Smooth muscle cell (in vitro differentiated cells): ENCODE measurements at regions not wholly inside any gene's neighbourhood (a gene's known extent, or its start where the extent isn't known, plus 50 kb on each side); places are given as distances from the start of the nearest gene placed in this dataset.

Source experiments
- DNase-seq: peaks from one replicate; lab custom pipeline; 2025; ENCODE audit not compliant: unreplicated experiment; lab: John Stamatoyannopoulos, UW
- H2AFZ ChIP-seq: fragments of 200-600 bp; sonication (generic); 2 replicates; pipeline ENCODE4 v1.6.0; 2016; ENCODE audit warnings: antibody characterized with exemption, low read depth, mild to moderate bottlenecking
- H3F3A ChIP-seq: fragments of 200-600 bp; sonication (generic); 2 replicates; pipeline ENCODE4 v1.6.0; 2017; ENCODE audit warnings: antibody characterized with exemption, low read depth
- H3K27ac ChIP-seq: fragments of 200-600 bp; sonication (generic); 2 replicates; pipeline ENCODE4 v1.5.1; 2016; ENCODE audit warnings: low read depth, mild to moderate bottlenecking
- H3K27me3 ChIP-seq: fragments of 200-600 bp; sonication (generic); 2 replicates; pipeline ENCODE4 v1.6.1; 2016; ENCODE audit warnings: low read depth, mild to moderate bottlenecking
- H3K36me3 ChIP-seq: fragments of 200-600 bp; sonication (generic); 2 replicates; pipeline ENCODE4 v1.5.1; 2016; ENCODE audit warnings: low read depth
- H3K4me1 ChIP-seq: fragments of 200-600 bp; sonication (generic); 2 replicates; pipeline ENCODE4 v1.5.1; 2016; ENCODE audit warnings: low read depth
- H3K4me2 ChIP-seq: fragments of 200-600 bp; sonication (generic); 2 replicates; pipeline ENCODE4 v1.6.0; 2016; ENCODE audit warnings: mild to moderate bottlenecking
- H3K4me3 ChIP-seq: fragments of 200-600 bp; sonication (generic); 2 replicates; pipeline ENCODE4 v1.5.1; 2016; ENCODE audit warnings: mild to moderate bottlenecking
- H3K79me2 ChIP-seq: fragments of 200-600 bp; sonication (generic); 2 replicates; pipeline ENCODE4 v1.6.0; 2016; ENCODE audit warnings: low read depth, mild to moderate bottlenecking
- H3K9ac ChIP-seq: fragments of 200-600 bp; sonication (generic); 2 replicates; pipeline ENCODE4 v1.6.0; 2016; ENCODE audit warnings: low read depth
- H3K9me3 ChIP-seq: fragments of 200-600 bp; sonication (generic); replicated peaks from 2 replicates; pipeline ENCODE4 v1.5.1; 2016; ENCODE audit warnings: low read depth
- H4K20me1 ChIP-seq: fragments of 200-600 bp; sonication (generic); 2 replicates; pipeline ENCODE4 v1.6.0; 2016; ENCODE audit warnings: low read depth
- WGBS: methylation state at CpG from one replicate; pipeline ENCODE4 v1.1.7; 2016; ENCODE audit warnings: low lambda C conversion rate; 5-methylcytosine and 5-hydroxymethylcytosine counted together
- TF ChIP-seq, protein P1 (sequence below): fragments of 200-600 bp; sonication (generic); IDR thresholded peaks from 2 replicates; pipeline ENCODE4 v1.5.1; 2017; ENCODE audit warnings: borderline replicate concordance, mild to moderate bottlenecking, antibody characterized with exemption; ENCODE audit not compliant: insufficient read depth, poor library complexity, severe bottlenecking

DNA sequence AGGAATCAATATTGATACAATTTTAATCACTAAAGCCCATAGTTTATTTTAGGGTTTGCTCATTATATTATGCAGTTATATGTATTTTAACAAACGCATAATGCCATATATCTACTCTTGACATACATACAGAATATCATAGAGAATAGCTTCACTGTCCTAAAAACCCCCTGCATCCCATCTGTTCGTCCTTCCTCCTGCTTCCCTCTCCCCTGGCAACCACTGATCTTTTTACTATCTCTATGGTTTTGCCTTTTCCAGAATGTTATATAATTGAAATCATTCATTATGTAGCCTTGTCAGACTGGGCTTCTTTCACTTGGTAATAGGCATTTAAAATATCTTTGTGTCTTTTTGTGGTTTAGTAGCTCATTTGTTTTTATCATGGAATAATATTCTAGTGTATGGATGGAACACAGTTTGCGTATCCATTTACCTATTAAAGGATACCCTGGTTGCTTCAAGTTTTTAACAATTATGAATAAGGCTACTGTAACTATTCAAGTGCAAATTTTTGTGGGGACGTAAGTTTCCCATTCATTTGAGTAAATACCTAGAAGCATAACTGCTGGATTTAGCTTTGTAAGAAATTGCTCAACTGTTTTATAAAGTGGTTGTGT, 801.6 kb upstream of the GCFC2 start:
- Histone ChIP-seq H3K9ac (no peak overlapping the region), H3K4me2 (no peak overlapping the region), H3K27ac (no peak overlapping the region), H3K36me3 (no peaks in the 10 kb centered on the region), H3K27me3 (no peaks in the 10 kb centered on the region), H3K4me3 (no peak overlapping the region), H3F3A (no peaks in the 10 kb centered on the region), H2AFZ (peak overlapping the region; percentile 40), H4K20me1 (no peaks in the 10 kb centered on the region), H3K79me2 (no peaks in the 10 kb centered on the region), H3K9me3 (no peaks in the 10 kb centered on the region), H3K4me1 (no peaks in the 10 kb centered on the region)
- TF ChIP-seq, protein P1, sequence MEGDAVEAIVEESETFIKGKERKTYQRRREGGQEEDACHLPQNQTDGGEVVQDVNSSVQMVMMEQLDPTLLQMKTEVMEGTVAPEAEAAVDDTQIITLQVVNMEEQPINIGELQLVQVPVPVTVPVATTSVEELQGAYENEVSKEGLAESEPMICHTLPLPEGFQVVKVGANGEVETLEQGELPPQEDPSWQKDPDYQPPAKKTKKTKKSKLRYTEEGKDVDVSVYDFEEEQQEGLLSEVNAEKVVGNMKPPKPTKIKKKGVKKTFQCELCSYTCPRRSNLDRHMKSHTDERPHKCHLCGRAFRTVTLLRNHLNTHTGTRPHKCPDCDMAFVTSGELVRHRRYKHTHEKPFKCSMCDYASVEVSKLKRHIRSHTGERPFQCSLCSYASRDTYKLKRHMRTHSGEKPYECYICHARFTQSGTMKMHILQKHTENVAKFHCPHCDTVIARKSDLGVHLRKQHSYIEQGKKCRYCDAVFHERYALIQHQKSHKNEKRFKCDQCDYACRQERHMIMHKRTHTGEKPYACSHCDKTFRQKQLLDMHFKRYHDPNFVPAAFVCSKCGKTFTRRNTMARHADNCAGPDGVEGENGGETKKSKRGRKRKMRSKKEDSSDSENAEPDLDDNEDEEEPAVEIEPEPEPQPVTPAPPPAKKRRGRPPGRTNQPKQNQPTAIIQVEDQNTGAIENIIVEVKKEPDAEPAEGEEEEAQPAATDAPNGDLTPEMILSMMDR, result no peak
- 79% methylated on average over 4 of the region's 4 CpGs for WGBS
- no peak for DNase-seq

DNA sequence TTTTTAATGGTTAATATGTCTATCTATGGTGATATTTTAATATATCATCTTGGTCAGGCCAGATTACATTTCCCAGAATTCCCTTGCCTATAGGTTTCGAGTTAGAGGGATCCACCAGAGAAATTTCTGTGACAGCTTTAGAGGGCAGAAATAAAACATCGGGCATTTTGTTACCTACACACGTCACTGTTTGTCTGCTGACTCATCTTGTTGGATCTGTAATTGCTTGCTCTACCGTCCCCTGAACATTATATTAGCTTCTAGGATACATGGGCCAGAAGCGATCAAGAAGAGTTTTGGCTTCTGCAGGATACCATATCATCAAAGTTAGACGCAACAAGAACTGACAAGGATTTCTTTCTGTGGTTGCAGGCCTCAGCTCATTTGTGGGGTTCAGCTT, 795.8 kb upstream of the GCFC2 start:
- Histone ChIP-seq H3K79me2 (no peaks in the 10 kb centered on the region), H3K4me3 (no peak overlapping the region), H3F3A (no peaks in the 10 kb centered on the region), H3K4me2 (no peak overlapping the region), H3K27ac (no peak overlapping the region), H3K27me3 (no peaks in the 10 kb centered on the region), H2AFZ (no peak overlapping the region), H3K9me3 (no peaks in the 10 kb centered on the region), H3K4me1 (no peaks in the 10 kb centered on the region), H4K20me1 (no peaks in the 10 kb centered on the region), H3K36me3 (no peaks in the 10 kb centered on the region), H3K9ac (no peak overlapping the region)
- DNase-seq, result no peak
- TF ChIP-seq, protein P1, result no peak
- 79% methylated on average over 6 of the region's 6 CpGs for WGBS

DNA sequence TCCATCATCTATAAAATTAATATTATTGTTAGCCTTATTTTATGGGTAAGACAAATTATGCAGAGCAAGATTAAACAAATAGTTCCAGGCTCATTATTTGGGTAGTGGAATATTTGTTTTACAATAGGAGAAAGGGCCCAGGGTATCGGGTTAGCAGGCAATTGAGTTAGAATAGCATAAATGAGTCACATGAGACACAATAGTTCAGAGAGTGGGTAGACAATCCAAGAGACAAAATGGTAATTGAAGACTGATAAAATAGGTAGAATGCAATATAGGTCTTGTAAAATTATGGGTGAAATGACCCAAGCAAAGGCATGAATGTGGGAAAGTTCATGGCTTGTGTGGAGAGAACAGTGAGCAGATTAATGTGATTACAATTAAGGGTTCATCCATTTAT, 790.9 kb upstream of the GCFC2 start:
- TF ChIP-seq, protein P1, result no peak
- no peaks in the 10 kb centered on the region for H3K79me2 ChIP-seq
- H3F3A ChIP-seq, result no peaks in the 10 kb centered on the region
- no peak overlapping the region for H3K4me3 ChIP-seq
- no peak overlapping the region for H2AFZ ChIP-seq
- no peaks in the 10 kb centered on the region for H3K27me3 ChIP-seq
- no peaks in the 10 kb centered on the region for H3K4me1 ChIP-seq
- H3K9ac ChIP-seq, result no peak overlapping the region
- WGBS, result 91% methylated on average over 1 of the region's 1 CpG
- DNase-seq, result no peak
- H3K36me3 ChIP-seq, result no peaks in the 10 kb centered on the region
- H3K9me3 ChIP-seq, result no peaks in the 10 kb centered on the region
- H4K20me1 ChIP-seq, result no peaks in the 10 kb centered on the region
- H3K27ac ChIP-seq, result no peak overlapping the region
- H3K4me2 ChIP-seq, result no peak overlapping the region

DNA sequence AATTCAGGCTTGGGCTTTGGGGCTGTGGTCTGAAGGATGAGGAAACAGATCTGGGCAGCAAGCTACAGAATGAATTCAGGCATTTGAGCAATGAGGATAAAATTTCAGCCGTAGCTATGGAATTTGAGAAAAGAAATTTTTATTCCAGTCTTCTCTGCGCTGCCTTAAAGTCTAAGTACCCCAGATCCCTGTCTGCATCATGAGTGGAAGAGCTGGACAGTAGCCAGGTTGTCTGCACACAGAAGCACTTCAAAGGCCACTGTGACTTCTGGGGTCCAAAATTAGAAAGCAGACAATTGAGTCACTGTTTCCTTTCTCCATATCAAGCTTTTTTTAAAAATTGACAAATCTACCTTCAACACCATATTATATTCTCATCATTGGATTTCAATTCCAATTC, 787.6 kb upstream of the GCFC2 start:
- no peaks in the 10 kb centered on the region for H3K36me3 ChIP-seq
- H3K27ac ChIP-seq, result no peak overlapping the region
- no peaks in the 10 kb centered on the region for H3K4me1 ChIP-seq
- H2AFZ ChIP-seq, result no peak overlapping the region
- H3K79me2 ChIP-seq, result no peaks in the 10 kb centered on the region
- H3K4me2 ChIP-seq, result no peak overlapping the region
- H3K27me3 ChIP-seq, result no peaks in the 10 kb centered on the region
- H3K9me3 ChIP-seq, result no peaks in the 10 kb centered on the region
- DNase-seq, result no peak
- WGBS, result 46% methylated on average over 2 of the region's 2 CpGs
- H3K4me3 ChIP-seq, result no peak overlapping the region
- no peak overlapping the region for H3K9ac ChIP-seq
- TF ChIP-seq, protein P1, result no peak
- no peaks in the 10 kb centered on the region for H4K20me1 ChIP-seq
- no peaks in the 10 kb centered on the region for H3F3A ChIP-seq
